Loucy (cell line): ENCODE measurements at regions not wholly inside any gene's neighbourhood (a gene's known extent, or its start where the extent isn't known, plus 50 kb on each side); places are given as distances from the start of the nearest gene placed in this dataset.

Source experiments
- H2AFZ ChIP-seq: fragments of 200-600 bp; sonication (generic); 2 replicates; pipeline ENCODE4 v1.6.0; 2016; ENCODE audit warnings: antibody characterized with exemption, mild to moderate bottlenecking, low read length, moderate library complexity
- H3F3A ChIP-seq: fragments of 200-600 bp; 2 replicates; pipeline ENCODE4 v1.6.0; 2016; ENCODE audit warnings: antibody characterized with exemption, low read depth, mild to moderate bottlenecking
- H3K27me3 ChIP-seq: fragments of 200-600 bp; sonication (generic); 2 replicates; pipeline ENCODE4 v1.6.1; 2014; ENCODE audit warnings: low read length, mild to moderate bottlenecking; ENCODE audit not compliant: insufficient read depth, poor library complexity, severe bottlenecking
- H3K36me3 ChIP-seq: fragments of 200-600 bp; sonication (generic); 2 replicates; pipeline ENCODE4 v1.6.1; 2016; ENCODE audit warnings: low read length; ENCODE audit not compliant: insufficient read depth
- H3K4me1 ChIP-seq: fragments of 200-600 bp; sonication (generic); 2 replicates; pipeline ENCODE4 v1.5.1; 2014; ENCODE audit warnings: low read length, mild to moderate bottlenecking; ENCODE audit not compliant: insufficient read depth, poor library complexity, severe bottlenecking
- H3K4me2 ChIP-seq: fragments of 200-600 bp; sonication (generic); 2 replicates; pipeline ENCODE4 v1.6.0; 2014; ENCODE audit warnings: antibody characterized with exemption, low read length, low read depth, mild to moderate bottlenecking; ENCODE audit not compliant: poor library complexity, severe bottlenecking
- H3K4me3 ChIP-seq: fragments of 200-600 bp; sonication (generic); 2 replicates; pipeline ENCODE4 v1.5.1; 2014; ENCODE audit warnings: low read length, mild to moderate bottlenecking, mixed read lengths; ENCODE audit not compliant: poor library complexity, severe bottlenecking
- H3K79me2 ChIP-seq: fragments of 200-600 bp; sonication (generic); 2 replicates; pipeline ENCODE4 v1.6.1; 2014; ENCODE audit warnings: low read length; ENCODE audit not compliant: insufficient read depth
- H3K9ac ChIP-seq: fragments of 200-600 bp; sonication (generic); 2 replicates; pipeline ENCODE4 v1.6.0; 2014; ENCODE audit warnings: mild to moderate bottlenecking, low read depth, low read length, moderate library complexity; ENCODE audit not compliant: poor library complexity, severe bottlenecking
- H3K9me2 ChIP-seq: fragments of 200-600 bp; sonication (generic); replicated peaks from 2 replicates; pipeline ENCODE4 v1.6.1; 2016; ENCODE audit warnings: low read depth, low read length, mixed read lengths
- H3K9me3 ChIP-seq: fragments of 200-600 bp; sonication (generic); 2 replicates; pipeline ENCODE4 v1.6.1; 2014; ENCODE audit warnings: mild to moderate bottlenecking, antibody characterized with exemption, low read length, low read depth; ENCODE audit not compliant: insufficient read depth
- H4K20me1 ChIP-seq: fragments of 200-600 bp; sonication (generic); 2 replicates; pipeline ENCODE4 v1.6.0; 2014; ENCODE audit warnings: antibody characterized with exemption, low read length, mild to moderate bottlenecking; ENCODE audit not compliant: insufficient read depth, poor library complexity, severe bottlenecking
- CTCF ChIP-seq: fragments of 200-600 bp; sonication (generic); conservative IDR thresholded peaks from 2 replicates; pipeline ENCODE4 v1.5.1; 2014; ENCODE audit warnings: mild to moderate bottlenecking, antibody characterized with exemption, low read length
- EZH2phosphoT487 ChIP-seq: fragments of 200-600 bp; IDR thresholded peaks from 2 replicates; pipeline ENCODE4 v1.6.1; 2018; ENCODE audit warnings: antibody characterized with exemption, mild to moderate bottlenecking, moderate library complexity, borderline replicate concordance

DNA sequence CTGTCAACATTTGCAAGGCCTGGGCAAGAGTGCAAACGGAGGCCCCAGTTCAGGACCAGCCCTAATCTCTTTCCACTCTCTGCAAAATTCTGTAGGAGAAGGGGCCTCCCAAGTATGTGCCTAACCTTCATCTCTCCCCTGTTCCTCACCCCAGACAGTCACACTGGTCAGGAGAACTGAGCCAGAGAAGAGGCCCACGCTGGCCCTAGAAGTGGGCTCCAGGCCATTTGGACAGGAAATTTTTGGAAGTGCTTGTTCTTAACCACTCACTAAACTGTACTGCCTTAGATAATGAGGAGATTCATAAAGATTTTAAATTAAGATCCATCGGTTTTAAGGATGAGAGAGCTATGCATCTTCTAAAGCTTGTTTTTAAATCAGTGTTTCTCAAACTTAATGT lies 129.7 kb upstream of the ADGRL2 start:
- TF ChIP-seq EZH2phosphoT487 (no peak), CTCF (no peak)
- Histone ChIP-seq H3K9ac (no peak overlapping the region), H3K27me3 (no peaks in the 10 kb centered on the region), H3K4me1 (no peaks in the 10 kb centered on the region), H4K20me1 (no peaks in the 10 kb centered on the region), H3F3A (no peaks in the 10 kb centered on the region), H3K9me3 (no peaks in the 10 kb centered on the region), H3K36me3 (no peaks in the 10 kb centered on the region), H3K4me3 (no peak overlapping the region), H3K4me2 (no peak overlapping the region), H2AFZ (no peak overlapping the region), H3K9me2 (no peaks in the 10 kb centered on the region), H3K79me2 (no peaks in the 10 kb centered on the region)

- TF ChIP-seq CTCF (no peak), EZH2phosphoT487 (no peak)
- H3K4me3 ChIP-seq: no peak overlapping the region
- H3K27me3 ChIP-seq: no peaks in the 10 kb centered on the region
- no peaks in the 10 kb centered on the region for H3K9me3 ChIP-seq
- H3K36me3 ChIP-seq: no peaks in the 10 kb centered on the region
- no peaks in the 10 kb centered on the region for H3K4me1 ChIP-seq
- no peak overlapping the region for H3K4me2 ChIP-seq
- no peak overlapping the region for H2AFZ ChIP-seq
- no peaks in the 10 kb centered on the region for H3K9me2 ChIP-seq
- H3K9ac ChIP-seq: no peak overlapping the region
- H3F3A ChIP-seq: no peaks in the 10 kb centered on the region
- no peaks in the 10 kb centered on the region for H3K79me2 ChIP-seq
- no peaks in the 10 kb centered on the region for H4K20me1 ChIP-seq
Observed at GRCh38 chr1:81670286-81670685, 130.4 kb upstream of the ADGRL2 start.

DNA sequence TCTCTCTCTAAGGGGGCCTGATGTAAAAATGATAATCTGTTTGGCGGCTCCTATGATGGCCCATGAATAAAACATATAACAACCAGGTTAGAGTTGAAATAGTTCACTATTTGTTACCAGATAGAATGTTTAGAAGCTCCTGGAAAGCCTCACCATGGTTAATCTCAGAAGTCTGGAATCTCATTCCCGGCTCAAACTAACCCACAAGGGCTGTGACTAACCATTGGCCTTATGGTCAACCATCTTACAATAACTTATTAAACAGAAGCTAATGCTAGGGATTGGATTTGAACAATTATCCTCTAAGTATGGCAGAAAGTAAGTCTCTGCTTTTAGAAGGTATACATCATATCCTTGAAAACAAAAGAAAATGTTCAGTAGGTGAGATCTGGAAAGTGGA lies 134.1 kb upstream of the ADGRL2 start:
- Histone ChIP-seq H3K4me1 (no peaks in the 10 kb centered on the region), H4K20me1 (no peaks in the 10 kb centered on the region), H3K79me2 (no peaks in the 10 kb centered on the region), H3K27me3 (no peaks in the 10 kb centered on the region), H3K9ac (no peak overlapping the region), H3K9me2 (no peaks in the 10 kb centered on the region), H3K9me3 (no peaks in the 10 kb centered on the region), H3K4me3 (no peak overlapping the region), H2AFZ (no peak overlapping the region), H3K36me3 (no peaks in the 10 kb centered on the region), H3F3A (no peaks in the 10 kb centered on the region), H3K4me2 (no peak overlapping the region)
- TF ChIP-seq EZH2phosphoT487: no peak
- no peak for TF ChIP-seq CTCF
